K562 (cell line): ENCODE measurements at regions not wholly inside any gene's neighbourhood (a gene's known extent, or its start where the extent isn't known, plus 50 kb on each side); places are given as distances from the start of the nearest gene placed in this dataset.

Source experiments
- ATAC-seq: fragments of 200-7000 bp; cut with Tn5 transposase; 3 replicates; pipeline ENCODE4 v1.9.1; 2020; ENCODE audit warnings: moderate library complexity
- BruUV-seq: library from RNA; stranded (reverse); fragments of 400-500 nt; replicated peaks from 2 replicates; lab custom pipeline; 2021; lab: Mats Ljungman, UMichigan
- CTCF ChIA-PET: fragments of 300-600 bp; formaldehyde crosslinking; extraction: SDS; loops from one replicate; lab custom pipeline; 2021; ENCODE audit warnings: low intra/inter-chr PET ratio; lab: Yijun Ruan, JAX
- POLR2A ChIA-PET: fragments of 300-600, 350-650 bp; sonication (Branson Sonifier 250); formaldehyde crosslinking; extraction: SDS; loops from one replicate; lab custom pipeline; 2021; ENCODE audit warnings: antibody characterized with exemption, inconsistent platforms; lab: Yijun Ruan, JAX
- DNase-seq, 4 experiments: peaks; one replicate each; pipeline versions ENCODE4 v3.0.0 to v3.0.0-alpha.2; 2011 to 2018; ENCODE audit warnings: low spot score in 3 of 4, mixed read lengths in 3 of 4; ENCODE audit errors: extremely low read depth in 1 of 4
- FAIRE-seq: peaks from 2 replicates; lab custom pipeline; 2011; peaks lifted over from hg19 to GRCh38; lab: Jason Lieb, UNC
- H2AFZ ChIP-seq: 2 replicates; pipeline ENCODE4 v1.6.0; 2011; ENCODE audit warnings: low read depth, low read length, control low read depth, inconsistent platforms
- H3K27ac ChIP-seq: fragments of 200-600 bp; 3 replicates; pipeline ENCODE4 v1.8.0; 2011; ENCODE audit warnings: low read depth, mild to moderate bottlenecking, control low read depth, inconsistent platforms, low read length, moderate library complexity, mixed read lengths; ENCODE audit errors: extremely low read depth
- H3K27me3 ChIP-seq, 2 experiments: fragments of 300-600 bp in 1 of 2; 2 replicates in 1 of 2; 3 replicates in 1 of 2; pipeline versions ENCODE4 v1.6.0 to v1.8.0; 2011; ENCODE audit warnings: inconsistent platforms in 2 of 2, low read length in 2 of 2, mild to moderate bottlenecking in 1 of 2, mixed read lengths in 1 of 2, moderate library complexity in 1 of 2; ENCODE audit not compliant: control insufficient read depth in 2 of 2, insufficient read depth in 2 of 2
- H3K36me3 ChIP-seq: fragments of 300-600 bp; 3 replicates; pipeline ENCODE4 v1.8.0; 2011; ENCODE audit warnings: mild to moderate bottlenecking, low read length, inconsistent platforms; ENCODE audit not compliant: control insufficient read depth, insufficient read depth
- H3K4me1 ChIP-seq, 2 experiments: fragments of 200-600 bp in 1 of 2; replicated peaks in 1 of 2; 2 replicates in 1 of 2; 3 replicates in 1 of 2; pipeline versions ENCODE4 v1.5.1 to v1.8.0; 2011; ENCODE audit warnings: inconsistent platforms in 2 of 2, low read length in 2 of 2, mild to moderate bottlenecking in 1 of 2, mixed read lengths in 1 of 2, moderate library complexity in 1 of 2; ENCODE audit not compliant: control insufficient read depth in 2 of 2, insufficient read depth in 2 of 2
- H3K4me2 ChIP-seq: 2 replicates; pipeline ENCODE4 v1.6.1; 2011; ENCODE audit warnings: low read length, control low read depth, inconsistent platforms, mixed read lengths; ENCODE audit not compliant: insufficient read depth
- H3K4me3 ChIP-seq: fragments of 200-600 bp; sonication (generic), shearing (Covaris generic); 2 replicates; pipeline ENCODE4 v1.5.1; 2016; ENCODE audit warnings: control low read depth, inconsistent platforms
- H3K79me2 ChIP-seq: fragments of 200-600 bp; 3 replicates; pipeline ENCODE4 v1.8.0; 2011; ENCODE audit warnings: low read length, inconsistent platforms; ENCODE audit not compliant: control insufficient read depth, insufficient read depth
- H3K9ac ChIP-seq, 2 experiments: 2 replicates each; pipeline versions ENCODE4 v1.6.0 to v1.6.1; 2011; ENCODE audit warnings: low read depth in 2 of 2, low read length in 2 of 2, control low read depth in 1 of 2, inconsistent platforms in 1 of 2, mild to moderate bottlenecking in 1 of 2, mixed read lengths in 1 of 2; ENCODE audit not compliant: insufficient read depth in 1 of 2
- H3K9me1 ChIP-seq: one replicate; pipeline ENCODE4 v1.6.0; 2011; ENCODE audit warnings: inconsistent platforms, mild to moderate bottlenecking, low read length, moderate library complexity; ENCODE audit not compliant: control insufficient read depth, insufficient read depth
- H3K9me3 ChIP-seq: replicated peaks from 2 replicates; pipeline ENCODE4 v1.5.1; 2011; ENCODE audit warnings: low read depth, low read length, inconsistent platforms; ENCODE audit not compliant: control insufficient read depth, insufficient read depth
- H4K20me1 ChIP-seq: replicated peaks from 2 replicates; pipeline ENCODE4 v1.6.1; 2011; ENCODE audit warnings: low read length, inconsistent platforms, mixed read lengths; ENCODE audit not compliant: control insufficient read depth, insufficient read depth
- ADNP ChIP-seq: fragments of 200-800 bp; sonication (Bioruptor generic); IDR thresholded peaks from 2 replicates; pipeline ENCODE4 v1.6.1; 2016; ENCODE audit warnings: missing genetic modification characterization, missing compliant biosample characterization
- C11orf30 ChIP-seq: fragments of 450-650 bp; IDR thresholded peaks from 2 replicates; pipeline ENCODE4 v1.6.1; 2016; ENCODE audit warnings: low read depth, mild to moderate bottlenecking
- CBX2 ChIP-seq: fragments of 200-600 bp; sonication (generic); IDR thresholded peaks from one replicate; pipeline ENCODE4 v1.6.1; 2012; ENCODE audit warnings: mild to moderate bottlenecking, low read length, inconsistent platforms; ENCODE audit not compliant: insufficient read depth, poor library complexity, severe bottlenecking
- CSDE1 ChIP-seq, 2 experiments: fragments of 450-650 bp; IDR thresholded peaks; 2 replicates each; pipeline ENCODE4 v1.6.1; 2016; ENCODE audit warnings: mild to moderate bottlenecking in 1 of 2
- HDAC8 ChIP-seq: fragments of 450-650 bp; IDR thresholded peaks from 2 replicates; pipeline ENCODE4 v1.6.1; 2016; ENCODE audit warnings: mild to moderate bottlenecking, missing genetic modification characterization, moderate library complexity, missing compliant biosample characterization
- KAT2B ChIP-seq: IDR thresholded peaks from one replicate; pipeline ENCODE4 v1.6.1; 2012; ENCODE audit warnings: low read depth, mild to moderate bottlenecking, control low read depth, inconsistent platforms, low read length, moderate library complexity
- MBD1 ChIP-seq: fragments of 250-450 bp; sonication (Bioruptor Pico); IDR thresholded peaks from 2 replicates; pipeline ENCODE4 v1.8.0; 2022; ENCODE audit warnings: inconsistent platforms
- NCOA1 ChIP-seq: fragments of 450-650 bp; IDR thresholded peaks from 2 replicates; pipeline ENCODE4 v1.6.1; 2016; ENCODE audit warnings: low read depth
- NFXL1 ChIP-seq: fragments of 450-650 bp; formaldehyde crosslinking; IDR thresholded peaks from 2 replicates; pipeline ENCODE4 v1.4.0; 2021; ENCODE audit warnings: mild to moderate bottlenecking
- PHB2 ChIP-seq: fragments of 450-650 bp; IDR thresholded peaks from 2 replicates; pipeline ENCODE4 v1.6.1; 2017; ENCODE audit warnings: low read depth
- PREB ChIP-seq: sonication (generic); formaldehyde crosslinking; IDR thresholded peaks from 2 replicates; pipeline ENCODE4 v1.8.1; 2023; ENCODE audit warnings: mild to moderate bottlenecking, missing genetic modification reagents
- RBM22 ChIP-seq: fragments of 200-400 bp; formaldehyde crosslinking; IDR thresholded peaks from 2 replicates; pipeline ENCODE4 v1.6.1; 2018; ENCODE audit warnings: low read length, low read depth; ENCODE audit not compliant: poor library complexity, severe bottlenecking
- RFX5 ChIP-seq: IDR thresholded peaks from 2 replicates; pipeline ENCODE4 v1.6.1; 2011; ENCODE audit warnings: low read depth, mild to moderate bottlenecking, improper control_type of control experiment, low read length
- U2AF1 ChIP-seq: fragments of 200-400 bp; formaldehyde crosslinking; optimal IDR thresholded peaks from 2 replicates; pipeline ENCODE3; 2017; ENCODE audit warnings: mild to moderate bottlenecking, low read depth, low read length, moderate library complexity
- ZNF12 ChIP-seq: sonication (generic); formaldehyde crosslinking; IDR thresholded peaks from 2 replicates; pipeline ENCODE4 v1.4.0; 2020; ENCODE audit warnings: mild to moderate bottlenecking, missing genetic modification reagents
- ZNF184 ChIP-seq: sonication (generic); formaldehyde crosslinking; IDR thresholded peaks from 2 replicates; pipeline ENCODE4 v1.5.0; 2020; ENCODE audit warnings: missing genetic modification reagents
- ZNF274 ChIP-seq: IDR thresholded peaks from 2 replicates; pipeline ENCODE4 v1.6.1; 2011; ENCODE audit warnings: low read depth, mild to moderate bottlenecking, low read length, moderate library complexity, borderline replicate concordance
- WGBS: fragments of 100-300 bp; shearing (Covaris generic); methylation state at CpG from one replicate; pipeline ENCODE4 v1.1.6; 2016; ENCODE audit warnings: low coverage, mixed read lengths; ENCODE audit not compliant: insufficient coverage; ENCODE audit errors: missing lambda C conversion rate; 5-methylcytosine and 5-hydroxymethylcytosine counted together
- in situ Hi-C: fragments of 300-500 bp; cut with MboI; formaldehyde crosslinking; loops from 4 replicates; pipeline ENCODE4 v1.15.0; 2018; ENCODE audit warnings: inconsistent platforms, mixed read lengths
- intact Hi-C: fragments of 100-400 bp; cut with micrococcal nuclease; formaldehyde crosslinking; loops from 2 replicates; pipeline ENCODE4 v1.14.2; 2022

GRCh38 chr4:71186257-71186565, 152.6 kb upstream of the SLC4A4 start:
- BruUV-seq, result no TSS peak
- POLR2A ChIA-PET, result no interaction called here
- DNase-seq (no peak), ATAC-seq (no peak), FAIRE-seq (no peak)
- H4K20me1 ChIP-seq, result no peaks in the 10 kb centered on the region
- no peaks in the 10 kb centered on the region for H3K9me1 ChIP-seq
- no peak overlapping the region for H3K4me3 ChIP-seq
- TF ChIP-seq CSDE1 (IDR thresholded peaks at IDR 0.05), result no peak
- no peak for TF ChIP-seq PREB
- TF ChIP-seq NCOA1, result no peak
- no peak for TF ChIP-seq C11orf30
- no peak for TF ChIP-seq MBD1
- no peak for TF ChIP-seq CBX2
- no peak for TF ChIP-seq RFX5
- TF ChIP-seq ZNF12 (CRISPR knock-in tag), result no peak
- no peak for TF ChIP-seq NFXL1 (CRISPR knock-in tag)
- TF ChIP-seq U2AF1, result no peak
- TF ChIP-seq PHB2, result no peak
- no peak for TF ChIP-seq ADNP (tag)
- TF ChIP-seq ZNF274, result no peak
- TF ChIP-seq ZNF184, result no peak
- no peak for TF ChIP-seq RBM22
- no peak for TF ChIP-seq HDAC8 (tag)
- TF ChIP-seq KAT2B, result no peak
- H3K4me1 ChIP-seq, result peaks cover 0 to 14% of the 10 kb centered on the region in 2 experiments; a peak in 1 of 5 replicates
- 46% methylated on average over 11 of the region's 11 CpGs for WGBS
- no peaks in the 10 kb centered on the region for H3K79me2 ChIP-seq
- no peak overlapping the region for H3K27ac ChIP-seq
- intact Hi-C loops (loop anchor here (10.0 kb wide), 1 partner anchor 369 kb away; no protein-coding TSS in a partner anchor), in situ Hi-C loops (no loop called here)
- peaks cover 0 to 5% of the 10 kb centered on the region in 2 experiments; a peak in 2 of 5 replicates for H3K27me3 ChIP-seq
- no peak overlapping the region for H2AFZ ChIP-seq
- no peak overlapping the region for H3K4me2 ChIP-seq
- H3K9ac ChIP-seq, result no peak overlapping the region
- H3K36me3 ChIP-seq, result no peaks in the 10 kb centered on the region
- H3K9me3 ChIP-seq, result no peaks in the 10 kb centered on the region
- CTCF ChIA-PET, result no interaction called here
